ENCODE measurements at regions not wholly inside any gene's neighbourhood (a gene's known extent, or its start where the extent isn't known, plus 50 kb on each side); places are given as distances from the start of the nearest gene placed in this dataset.

GRCh38 chr1:43059640-43060574 is 101.2 kb upstream of the SLC2A1 start:
- TF ChIP-seq, protein P1, sequence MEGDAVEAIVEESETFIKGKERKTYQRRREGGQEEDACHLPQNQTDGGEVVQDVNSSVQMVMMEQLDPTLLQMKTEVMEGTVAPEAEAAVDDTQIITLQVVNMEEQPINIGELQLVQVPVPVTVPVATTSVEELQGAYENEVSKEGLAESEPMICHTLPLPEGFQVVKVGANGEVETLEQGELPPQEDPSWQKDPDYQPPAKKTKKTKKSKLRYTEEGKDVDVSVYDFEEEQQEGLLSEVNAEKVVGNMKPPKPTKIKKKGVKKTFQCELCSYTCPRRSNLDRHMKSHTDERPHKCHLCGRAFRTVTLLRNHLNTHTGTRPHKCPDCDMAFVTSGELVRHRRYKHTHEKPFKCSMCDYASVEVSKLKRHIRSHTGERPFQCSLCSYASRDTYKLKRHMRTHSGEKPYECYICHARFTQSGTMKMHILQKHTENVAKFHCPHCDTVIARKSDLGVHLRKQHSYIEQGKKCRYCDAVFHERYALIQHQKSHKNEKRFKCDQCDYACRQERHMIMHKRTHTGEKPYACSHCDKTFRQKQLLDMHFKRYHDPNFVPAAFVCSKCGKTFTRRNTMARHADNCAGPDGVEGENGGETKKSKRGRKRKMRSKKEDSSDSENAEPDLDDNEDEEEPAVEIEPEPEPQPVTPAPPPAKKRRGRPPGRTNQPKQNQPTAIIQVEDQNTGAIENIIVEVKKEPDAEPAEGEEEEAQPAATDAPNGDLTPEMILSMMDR (conservative IDR thresholded peaks at IDR 0.05; ENCODE audit: low read depth, low read length), result no peak
- no peak for TF ChIP-seq EZH2 (IDR thresholded peaks at IDR 0.05; ENCODE audit: borderline replicate concordance, low read depth, low read length, poor library complexity, severe bottlenecking)
